ENCODE measurements at regions not wholly inside any gene's neighbourhood (a gene's known extent, or its start where the extent isn't known, plus 50 kb on each side); places are given as distances from the start of the nearest gene placed in this dataset.

DNA sequence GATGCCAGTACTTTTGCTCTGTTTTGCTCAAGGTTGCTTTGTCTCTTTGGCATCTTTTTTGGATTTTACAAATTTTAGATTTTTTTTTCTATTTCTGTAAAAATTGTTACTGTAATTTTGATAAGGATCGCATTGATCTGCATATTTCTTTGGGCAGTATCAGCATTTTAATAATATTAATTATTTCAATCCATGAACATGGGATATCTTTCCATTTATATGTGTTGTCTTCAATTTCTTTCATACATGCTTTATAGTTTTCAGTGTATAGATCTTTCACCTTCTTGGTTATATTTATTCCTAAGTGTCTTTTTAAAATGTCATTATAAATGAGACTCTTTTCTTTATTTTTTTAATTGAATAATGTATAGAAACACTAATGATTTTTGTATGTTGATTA is 301.6 kb upstream of the SEMA3D start:
- no peak for DNase-seq (ENCODE audit: low spot score)

DNA sequence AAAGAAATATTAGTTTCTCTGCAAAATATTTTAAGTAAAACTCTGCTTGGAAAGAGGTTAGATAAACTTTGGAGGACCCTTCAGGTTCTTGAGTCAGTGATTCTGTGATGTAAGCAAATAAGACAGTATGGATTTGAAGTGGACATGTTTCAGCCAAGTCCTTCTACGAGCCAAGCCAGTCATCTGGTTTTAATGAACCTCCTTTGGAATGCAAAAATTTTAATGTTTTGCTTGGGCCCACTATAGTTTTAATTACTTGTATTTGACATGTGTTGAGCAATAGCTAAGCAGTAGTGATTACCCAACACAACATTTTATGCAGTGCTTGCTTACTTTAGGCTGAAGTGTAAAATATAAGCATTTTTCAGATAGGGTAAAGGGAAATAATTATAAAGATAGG is 296.3 kb upstream of the SEMA3D start:
- no peak for DNase-seq (ENCODE audit: low spot score)

DNA sequence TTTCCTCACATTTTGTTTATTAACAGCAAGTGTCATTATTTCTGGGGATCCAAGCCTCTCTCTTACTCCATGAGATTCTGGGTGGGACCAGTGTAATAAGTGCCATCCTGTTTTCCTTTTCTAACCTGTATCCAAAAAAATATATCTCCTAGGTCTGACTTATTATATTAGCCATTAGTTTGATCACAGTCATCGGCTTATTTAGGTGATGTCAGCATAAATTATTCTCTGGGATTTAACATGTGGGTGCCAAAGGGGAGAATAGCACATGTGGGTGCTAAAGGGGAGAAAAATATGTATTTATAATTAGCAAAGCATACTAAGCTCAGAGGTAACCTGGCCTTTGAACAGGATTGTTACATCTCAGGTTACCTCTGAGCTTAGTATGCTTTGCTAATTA is 293.8 kb upstream of the SEMA3D start:
- no peak for DNase-seq (ENCODE audit: low spot score)

DNA sequence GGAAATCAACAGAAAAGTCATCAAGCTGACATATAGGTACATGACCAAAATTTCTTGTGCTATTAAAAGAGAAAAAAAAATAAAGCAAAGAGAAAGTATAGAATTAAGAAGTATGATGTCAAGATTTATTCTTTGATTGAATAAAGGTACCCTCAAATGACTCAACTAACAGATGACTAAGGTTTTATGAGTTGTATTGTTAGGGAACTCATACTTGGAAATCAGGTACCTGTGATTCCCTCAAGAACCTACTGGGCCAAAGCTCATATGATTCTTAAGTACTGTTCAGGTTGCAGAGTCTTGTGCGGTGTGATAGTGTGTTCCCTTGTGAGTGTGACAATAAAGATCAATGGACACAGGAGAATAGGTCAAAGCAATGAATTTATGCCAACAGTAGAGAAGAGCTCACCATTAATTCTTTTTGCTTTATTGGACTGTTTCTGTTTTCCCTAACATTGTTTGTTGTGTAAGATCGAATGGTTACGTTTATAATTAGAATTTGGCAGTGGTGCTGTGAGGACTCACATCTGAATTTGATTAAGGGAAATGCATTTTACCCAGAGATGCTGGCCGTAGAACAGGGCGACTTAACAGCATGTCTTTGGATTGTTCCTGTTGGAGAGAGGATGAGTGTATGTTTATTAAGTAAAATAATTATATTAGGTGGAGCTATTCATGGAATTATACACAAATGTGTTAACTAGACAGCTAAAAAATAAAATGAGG is 293.2 kb upstream of the SEMA3D start:
- DNase-seq (ENCODE audit: low spot score), result no peak

DNA sequence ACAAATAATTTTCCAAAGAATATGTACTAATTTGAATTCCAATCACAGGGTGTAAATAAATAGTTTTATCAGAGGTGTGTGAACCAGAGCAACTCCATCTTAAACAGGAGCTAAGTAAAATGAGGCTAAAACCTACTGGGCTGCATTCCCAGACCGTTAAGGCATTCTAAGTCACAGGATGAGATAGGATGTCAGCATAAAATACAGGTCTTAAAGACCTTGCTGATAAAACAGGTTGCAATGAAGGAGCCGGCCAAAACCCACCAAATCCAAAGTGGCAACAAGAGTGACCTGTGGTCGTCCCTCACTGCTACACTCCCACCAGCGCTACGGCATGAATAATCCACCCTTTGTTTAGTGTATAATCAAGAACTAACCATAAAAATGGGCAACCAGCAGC is 291.7 kb upstream of the SEMA3D start:
- DNase-seq (ENCODE audit: low spot score), result no peak

DNA sequence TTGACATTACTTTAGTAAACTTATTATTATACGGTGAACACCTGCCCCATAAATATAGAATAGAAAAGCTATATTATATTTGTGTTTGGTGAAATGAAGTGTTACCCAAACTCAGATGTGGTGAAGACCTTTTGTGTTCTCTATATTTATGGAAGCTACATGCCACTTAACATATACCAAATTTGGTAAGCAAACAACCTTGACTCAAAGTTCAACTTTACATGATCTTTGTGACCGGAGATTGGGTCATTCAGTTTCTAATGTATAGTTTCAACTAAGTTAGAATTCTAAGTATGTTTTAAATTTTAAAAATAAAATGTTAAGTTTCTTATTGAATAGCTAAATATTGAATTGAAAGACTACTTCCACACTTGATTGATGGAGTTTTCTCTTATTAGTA is 288.6 kb upstream of the SEMA3D start:
- DNase-seq (ENCODE audit: low spot score), result no peak

DNA sequence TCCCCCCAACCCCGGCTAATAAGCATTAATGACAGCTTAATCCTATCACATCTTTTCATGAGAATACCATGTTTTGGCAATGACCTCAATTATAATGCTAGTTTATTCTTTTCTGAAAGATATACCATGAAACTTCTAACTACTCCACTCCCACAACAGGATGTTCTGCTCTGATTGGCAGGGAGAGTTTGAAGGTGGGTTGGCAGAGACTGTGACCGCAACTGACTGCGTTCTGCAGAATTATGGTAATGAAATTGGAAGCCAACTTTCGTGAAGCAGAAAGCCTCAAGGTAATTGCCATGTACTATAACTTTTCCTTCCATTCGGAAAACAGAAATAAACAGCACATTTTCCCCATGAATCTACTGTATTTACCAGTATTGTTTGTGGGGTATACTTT is 288.2 kb upstream of the SEMA3D start:
- no peak for DNase-seq (ENCODE audit: low spot score)

DNA sequence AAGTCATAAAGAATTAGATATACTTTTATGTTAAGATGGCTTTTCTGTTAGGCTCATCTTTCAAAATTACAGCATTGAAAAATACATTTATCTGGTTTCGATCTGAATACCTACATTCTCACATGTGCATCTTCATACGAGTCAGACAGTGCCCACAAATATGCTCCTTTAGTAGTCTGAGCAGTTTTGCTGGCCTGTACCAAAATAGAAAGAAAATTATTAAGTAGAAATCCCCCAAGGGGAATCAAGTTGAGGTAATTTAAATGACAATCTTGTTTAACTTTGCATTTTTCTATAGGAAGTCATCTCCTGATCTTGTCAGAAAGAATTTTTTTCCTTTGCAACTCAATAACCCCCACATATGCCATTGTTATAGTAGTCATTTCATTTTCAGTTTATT is 287.4 kb upstream of the SEMA3D start:
- no peak for DNase-seq (ENCODE audit: low spot score)

DNA sequence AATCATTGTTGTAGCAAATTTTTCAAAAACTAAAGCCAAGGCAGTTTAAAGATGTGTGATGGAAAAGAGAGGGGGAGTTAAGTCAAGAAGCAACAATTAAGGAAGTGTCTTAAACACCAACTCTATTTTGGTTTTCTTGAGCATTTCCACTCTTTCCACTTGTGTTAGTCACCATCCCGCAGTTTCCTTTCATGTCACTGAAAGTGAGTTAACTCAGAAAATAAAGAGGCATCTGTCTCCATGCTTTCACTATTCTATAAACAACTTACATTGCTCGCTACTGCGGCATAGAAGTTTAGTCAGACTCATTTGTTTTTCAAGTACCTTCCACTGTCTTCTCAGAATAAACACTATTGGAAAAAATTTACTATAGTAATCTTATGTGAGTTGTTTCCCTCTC is 284.9 kb upstream of the SEMA3D start:
- DNase-seq (ENCODE audit: low spot score), result no peak

DNA sequence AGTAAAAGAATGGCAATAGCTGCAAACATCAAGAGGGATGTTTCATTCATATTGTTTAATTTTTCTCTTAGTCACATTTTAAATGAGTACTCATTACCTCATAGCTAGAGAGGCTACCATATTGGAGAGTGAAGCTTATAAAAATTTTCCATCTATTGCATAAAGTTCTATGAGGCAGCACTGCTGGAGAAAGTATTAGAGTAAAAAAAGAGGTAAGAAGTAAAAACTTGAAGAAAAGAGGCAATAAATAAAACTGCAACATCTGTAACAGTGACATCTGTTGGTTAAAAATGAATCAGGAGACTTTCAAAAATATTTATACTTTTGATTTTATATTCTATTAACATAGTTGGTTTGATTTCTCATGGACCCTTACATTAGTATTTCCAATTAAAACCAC is 284.5 kb upstream of the SEMA3D start:
- no peak for DNase-seq (ENCODE audit: low spot score)

DNA sequence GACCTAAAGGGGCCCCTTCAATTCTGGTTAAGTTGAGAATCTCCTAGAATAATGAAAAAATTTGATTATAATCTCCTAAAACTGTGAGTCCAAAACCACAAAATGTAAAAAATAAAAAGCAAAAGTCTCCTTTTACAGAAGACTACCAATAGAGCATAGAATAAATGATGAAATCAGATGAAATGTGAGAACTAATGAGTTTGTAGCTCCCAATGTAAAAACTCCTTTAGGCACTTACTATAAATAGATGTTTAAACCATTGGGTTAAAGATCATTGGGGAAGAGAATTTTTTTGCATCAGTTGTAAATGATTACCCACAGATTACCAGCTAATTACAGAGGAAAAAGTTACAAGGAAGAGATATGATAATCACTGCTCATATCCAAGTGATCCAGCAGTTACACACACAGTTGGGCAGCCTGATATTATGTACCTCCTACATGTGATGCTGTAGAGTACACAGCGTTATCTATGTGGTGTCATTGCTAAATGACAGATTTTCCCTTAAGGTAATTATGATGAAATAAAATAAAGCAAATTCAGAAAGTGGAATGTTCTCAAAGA is 282.7 kb upstream of the SEMA3D start:
- DNase-seq (ENCODE audit: low spot score), result no peak

DNA sequence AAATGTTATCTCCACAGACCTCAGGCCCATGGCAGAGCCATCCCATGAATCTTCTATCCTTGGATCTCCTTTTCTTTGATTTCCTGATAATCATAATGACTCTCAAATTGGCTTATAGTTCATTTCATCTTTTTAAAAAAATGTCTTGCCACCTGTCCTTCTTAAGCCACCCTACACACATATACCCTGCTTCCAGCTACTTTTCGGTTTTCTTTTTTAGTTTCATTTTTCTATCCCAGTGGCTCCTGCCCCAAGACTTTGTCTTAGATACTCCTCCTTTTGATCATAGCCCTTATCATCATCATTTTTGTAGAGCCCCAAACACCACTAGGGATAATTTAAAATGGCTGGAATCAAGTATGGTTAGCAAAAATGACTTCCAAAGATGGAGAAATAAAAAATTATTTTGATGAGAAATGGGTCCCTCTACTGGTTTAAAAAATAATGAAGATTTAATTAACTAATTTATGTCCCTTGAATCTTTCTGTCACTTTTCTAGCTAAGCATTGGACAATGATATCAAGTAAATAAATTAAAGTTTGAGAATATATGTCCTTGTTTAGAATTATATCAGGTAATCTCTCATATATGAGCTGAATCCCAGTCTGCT is 277.3 kb upstream of the SEMA3D start:
- DNase-seq (ENCODE audit: low spot score), result no peak

DNA sequence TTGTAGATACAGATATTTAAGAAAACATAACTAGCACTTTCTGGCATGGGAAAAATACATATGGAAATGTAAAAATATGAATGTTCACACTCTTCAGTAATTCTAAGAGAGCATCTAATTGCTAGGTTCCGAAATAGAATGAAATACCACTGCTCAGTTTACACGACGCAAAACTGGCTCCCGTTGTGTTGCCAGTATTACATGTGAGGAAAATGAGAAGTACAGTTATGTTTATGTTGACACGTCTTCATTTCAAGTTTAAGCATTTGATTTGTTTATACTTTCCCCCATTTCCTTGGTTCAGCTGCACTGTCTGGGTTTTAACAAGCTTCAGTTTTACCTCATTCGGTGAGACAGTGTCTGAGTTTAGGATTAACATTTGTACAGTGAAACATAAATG is 275.8 kb upstream of the SEMA3D start:
- no peak for DNase-seq (ENCODE audit: low spot score)

DNA sequence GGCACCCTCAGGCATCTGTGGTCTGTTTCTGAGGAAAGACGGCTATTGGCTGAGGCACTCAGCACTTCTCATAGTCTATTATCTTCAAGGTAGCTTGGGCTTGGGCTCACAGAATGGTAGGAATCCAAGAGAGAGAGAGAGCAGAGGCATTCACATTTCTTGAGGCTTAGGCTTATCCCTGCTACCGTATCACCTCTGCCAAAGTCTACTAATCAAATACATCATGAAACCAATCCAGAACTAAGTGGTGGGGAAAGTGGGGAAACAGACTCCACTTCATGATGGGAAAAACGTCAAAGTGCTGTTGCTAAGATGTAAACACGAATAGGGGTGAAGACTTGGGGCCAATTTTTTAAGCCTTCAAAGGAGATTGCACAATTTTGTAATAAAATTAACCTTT is 271.1 kb upstream of the SEMA3D start:
- DNase-seq (ENCODE audit: low spot score), result no peak

DNA sequence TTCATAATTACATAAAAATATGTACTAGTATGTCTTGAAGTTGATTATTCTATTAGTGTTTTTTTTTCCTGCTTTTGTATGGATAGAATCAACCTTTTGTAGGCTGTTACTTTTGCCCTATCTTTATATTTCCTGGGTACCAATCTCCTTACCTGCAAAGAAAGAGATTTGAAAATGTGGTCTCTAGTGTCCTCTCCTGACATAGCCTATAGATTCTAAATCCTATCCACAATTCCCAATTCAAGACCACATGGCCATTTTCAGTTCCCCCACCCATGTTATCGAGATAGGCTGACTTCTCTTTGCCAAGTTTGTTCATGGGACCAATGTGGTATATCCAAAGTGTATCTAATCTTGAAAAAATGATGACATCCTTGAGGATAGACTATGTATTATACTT is 269.4 kb upstream of the SEMA3D start:
- no peak for DNase-seq (ENCODE audit: low spot score)

DNA sequence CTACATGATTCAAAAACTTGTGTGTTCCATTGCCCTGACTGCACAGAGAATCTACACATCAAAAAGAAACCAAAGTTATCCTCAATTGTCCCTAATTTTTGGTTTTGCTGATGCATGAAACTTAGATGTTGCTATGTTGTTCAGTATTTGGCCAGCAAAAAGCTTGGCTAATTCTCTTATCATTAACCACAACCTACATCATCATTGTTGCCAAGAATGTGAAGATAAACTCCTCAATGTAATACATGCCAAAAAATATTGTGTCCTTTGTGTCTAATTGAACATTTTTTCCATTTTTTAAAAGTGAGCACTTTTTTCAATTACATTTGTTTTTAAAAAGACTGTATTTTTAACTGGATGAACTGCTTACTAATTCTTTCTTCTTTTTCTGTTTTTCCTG is 268.0 kb upstream of the SEMA3D start:
- DNase-seq (ENCODE audit: low spot score), result no peak

DNA sequence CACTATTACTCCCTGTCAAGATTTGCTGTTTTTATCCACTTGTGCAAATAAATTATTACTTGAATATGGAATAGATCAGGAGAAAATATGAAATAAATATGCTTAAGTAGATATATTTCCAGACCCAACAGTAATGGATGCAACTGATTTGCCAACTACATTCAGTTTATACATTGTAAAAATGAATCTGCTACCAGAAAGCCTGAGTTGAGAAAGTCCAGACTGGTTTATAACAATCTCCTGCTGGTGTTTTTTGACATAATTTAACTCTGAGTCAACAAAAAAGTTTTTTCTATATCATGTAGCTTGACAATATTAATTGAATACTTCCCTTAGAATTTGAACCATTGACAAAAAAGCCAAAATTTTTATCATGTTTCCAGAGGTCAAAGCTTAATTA is 265.8 kb upstream of the SEMA3D start:
- no peak for DNase-seq (ENCODE audit: low spot score)

DNA sequence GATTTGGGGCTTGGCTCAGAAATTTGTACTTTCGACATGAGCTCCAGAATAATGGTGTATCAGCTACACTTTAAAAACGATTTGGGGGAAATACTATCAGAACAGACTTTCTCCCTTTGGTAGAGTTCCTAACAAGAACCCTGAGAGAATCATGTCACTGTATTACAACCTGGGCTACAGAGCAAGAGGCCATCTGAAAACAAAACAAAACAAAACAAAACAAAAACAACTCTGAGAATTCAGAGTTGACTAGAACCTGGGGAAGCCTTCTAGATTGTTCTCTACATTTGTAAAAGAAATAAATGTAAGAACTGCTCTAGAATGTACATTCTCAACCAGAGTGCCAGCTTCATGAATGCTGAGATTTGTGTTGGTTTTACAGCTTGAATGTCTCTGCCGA is 262.6 kb upstream of the SEMA3D start:
- no peak for DNase-seq (ENCODE audit: low spot score)

DNA sequence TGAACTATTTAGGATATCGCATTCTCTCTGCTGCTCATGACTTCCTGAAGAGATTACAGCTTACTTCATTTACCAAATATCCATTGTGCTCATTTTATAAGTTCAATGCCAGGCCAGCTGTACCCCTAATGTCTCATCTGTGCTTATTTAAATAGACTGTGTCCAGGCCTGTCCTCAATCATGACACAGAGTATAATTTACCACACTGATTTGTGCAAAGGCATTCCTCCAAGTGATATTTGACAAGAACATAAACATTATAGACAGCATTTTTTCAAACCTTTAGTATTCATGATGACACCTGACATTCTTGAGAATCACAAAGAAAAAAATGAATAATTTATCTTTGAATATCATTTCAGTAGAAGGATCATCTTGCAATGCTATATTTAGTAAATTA is 260.1 kb upstream of the SEMA3D start:
- no peak for DNase-seq (ENCODE audit: low spot score)

DNA sequence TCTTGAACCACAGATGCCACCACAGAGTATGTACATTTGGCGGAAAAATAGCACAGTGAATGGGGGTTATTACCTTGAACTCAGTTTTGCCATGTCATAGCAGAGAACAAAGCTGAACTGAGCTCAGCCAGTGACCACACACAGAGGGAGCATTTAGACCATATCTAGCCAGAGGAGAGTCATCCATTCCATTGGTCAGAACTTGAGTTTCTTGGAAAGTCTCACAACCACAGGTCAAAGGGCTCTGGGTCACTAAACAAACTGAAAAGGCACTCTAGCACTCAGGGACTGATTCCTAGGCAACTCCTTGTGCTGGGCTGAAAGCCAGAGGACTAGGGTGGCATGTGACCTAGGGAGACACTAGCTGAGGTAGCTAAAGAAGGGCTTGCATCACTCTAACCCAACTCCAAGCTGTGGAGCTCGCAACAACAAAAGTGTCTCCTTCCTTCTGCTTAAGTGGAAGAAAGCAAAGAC is 239.7 kb upstream of the SEMA3D start:
- DNase-seq (ENCODE audit: low spot score), result no peak

DNA sequence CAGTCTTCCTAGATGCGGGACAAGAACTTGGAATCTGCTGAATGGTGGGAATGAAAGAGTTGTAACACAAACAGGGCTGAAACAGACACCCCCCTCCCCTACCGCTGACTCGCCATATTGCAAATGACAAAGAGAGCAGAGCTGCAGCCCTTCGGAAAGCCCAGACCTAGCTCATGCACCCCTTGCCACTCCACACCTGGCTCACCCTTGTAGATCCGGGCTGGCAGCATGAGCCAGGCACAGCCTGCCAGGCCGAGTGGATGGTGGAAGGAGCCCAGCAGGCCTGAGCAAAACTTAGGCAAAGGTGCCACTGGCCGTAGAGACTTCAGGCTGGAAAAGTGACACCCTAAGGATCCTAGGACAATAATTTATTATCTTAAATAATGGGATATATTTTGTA is 237.4 kb upstream of the SEMA3D start:
- DNase-seq (ENCODE audit: low spot score), result no peak

DNA sequence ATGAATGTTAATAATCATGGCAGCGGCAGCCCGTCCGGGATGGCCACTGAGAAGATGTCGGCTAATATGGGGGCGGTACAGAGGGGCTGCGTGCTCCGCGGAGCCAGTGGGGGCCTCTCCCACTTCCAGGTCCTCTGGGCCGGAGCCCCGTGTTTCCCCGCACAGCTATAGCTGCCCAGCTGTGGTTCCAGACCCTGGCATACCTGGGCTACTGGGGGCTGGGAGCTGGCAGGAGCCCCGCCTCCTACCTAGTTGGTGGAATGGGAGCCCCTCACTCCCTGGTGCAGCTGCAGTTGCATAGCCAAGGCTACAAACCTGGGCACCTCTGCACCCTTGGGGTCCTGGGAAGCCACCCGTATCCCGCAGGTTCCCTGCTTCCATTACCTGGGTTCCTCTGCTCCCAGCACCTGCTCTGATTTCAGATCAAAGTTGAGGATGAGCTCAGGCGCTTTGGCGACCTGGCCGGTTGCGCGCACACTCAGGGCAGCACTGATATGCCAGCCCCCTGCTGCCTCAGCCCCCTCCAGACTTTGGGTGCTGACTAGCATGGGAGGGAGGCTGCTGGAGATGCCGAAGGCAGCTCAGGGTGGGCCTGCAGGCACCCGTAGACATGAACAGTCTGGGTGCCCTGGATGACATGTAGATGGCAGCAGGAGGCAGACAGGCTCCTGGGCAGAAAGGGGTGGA is 236.5 kb upstream of the SEMA3D start:
- no peak for DNase-seq (ENCODE audit: low spot score)

DNA sequence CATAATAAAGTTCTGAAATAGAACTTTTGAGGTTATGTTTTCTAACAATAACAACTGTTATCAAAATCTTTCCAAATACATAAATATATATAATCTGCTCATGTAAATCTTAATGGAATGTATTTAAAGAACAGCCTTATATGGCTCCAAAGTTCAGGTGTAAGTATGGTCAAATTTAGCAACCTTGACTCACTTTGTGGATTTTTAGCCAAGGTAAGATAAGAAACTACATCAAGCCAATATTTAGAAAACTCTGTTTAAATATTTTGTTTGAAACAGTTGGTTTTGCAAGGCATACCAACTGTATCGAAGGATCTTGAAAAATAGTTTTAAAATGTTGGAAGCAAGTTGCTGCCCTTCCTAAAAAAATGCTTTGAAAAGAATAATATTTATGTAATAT is 228.9 kb upstream of the SEMA3D start:
- no peak for DNase-seq (ENCODE audit: low spot score)
